HL-60 (cell line): ENCODE measurements at regions not wholly inside any gene's neighbourhood (a gene's known extent, or its start where the extent isn't known, plus 50 kb on each side); places are given as distances from the start of the nearest gene placed in this dataset.

ENCODE experiments used
- GABPA ChIP-seq: IDR thresholded peaks from 2 replicates; pipeline ENCODE4 v1.6.1; 2012; ENCODE audit warnings: low read depth
- TF ChIP-seq, protein P1 (sequence below): IDR thresholded peaks from one replicate; pipeline ENCODE4 v1.5.1; 2011; ENCODE audit warnings: low read length, control low read depth, inconsistent platforms; ENCODE audit not compliant: insufficient read depth

DNA sequence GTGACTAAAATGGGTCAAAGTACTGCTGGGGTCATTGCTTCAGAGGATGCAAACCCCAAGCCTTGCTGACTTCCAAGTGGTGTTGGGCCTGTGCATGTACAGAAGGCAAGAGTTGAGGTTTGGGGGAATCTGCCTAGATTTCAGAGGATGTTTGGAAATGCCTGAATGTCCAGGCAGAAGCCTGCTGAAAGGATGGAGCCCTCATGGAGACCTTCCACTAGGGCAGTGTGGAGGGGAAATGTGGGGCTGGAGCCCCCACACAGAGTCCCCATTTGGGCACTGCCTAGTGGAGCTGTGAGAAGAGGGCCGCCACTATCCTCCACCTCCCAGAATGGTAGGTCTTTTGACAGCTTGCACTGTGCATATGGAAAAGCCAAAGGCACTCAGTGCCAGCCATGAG, 377.7 kb upstream of the TRPC7 start:
- TF ChIP-seq, protein P1, sequence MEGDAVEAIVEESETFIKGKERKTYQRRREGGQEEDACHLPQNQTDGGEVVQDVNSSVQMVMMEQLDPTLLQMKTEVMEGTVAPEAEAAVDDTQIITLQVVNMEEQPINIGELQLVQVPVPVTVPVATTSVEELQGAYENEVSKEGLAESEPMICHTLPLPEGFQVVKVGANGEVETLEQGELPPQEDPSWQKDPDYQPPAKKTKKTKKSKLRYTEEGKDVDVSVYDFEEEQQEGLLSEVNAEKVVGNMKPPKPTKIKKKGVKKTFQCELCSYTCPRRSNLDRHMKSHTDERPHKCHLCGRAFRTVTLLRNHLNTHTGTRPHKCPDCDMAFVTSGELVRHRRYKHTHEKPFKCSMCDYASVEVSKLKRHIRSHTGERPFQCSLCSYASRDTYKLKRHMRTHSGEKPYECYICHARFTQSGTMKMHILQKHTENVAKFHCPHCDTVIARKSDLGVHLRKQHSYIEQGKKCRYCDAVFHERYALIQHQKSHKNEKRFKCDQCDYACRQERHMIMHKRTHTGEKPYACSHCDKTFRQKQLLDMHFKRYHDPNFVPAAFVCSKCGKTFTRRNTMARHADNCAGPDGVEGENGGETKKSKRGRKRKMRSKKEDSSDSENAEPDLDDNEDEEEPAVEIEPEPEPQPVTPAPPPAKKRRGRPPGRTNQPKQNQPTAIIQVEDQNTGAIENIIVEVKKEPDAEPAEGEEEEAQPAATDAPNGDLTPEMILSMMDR: no peak
- TF ChIP-seq GABPA: no peak
